HepG2 (cell line): ENCODE measurements at regions not wholly inside any gene's neighbourhood (a gene's known extent, or its start where the extent isn't known, plus 50 kb on each side); places are given as distances from the start of the nearest gene placed in this dataset.

ENCODE experiments used
- BHLHE40 ChIP-seq: IDR thresholded peaks from 2 replicates; pipeline ENCODE4 v1.6.1; 2011; ENCODE audit warnings: low read length, improper control_type of control experiment
- CHD4 ChIP-seq: fragments of 200-600 bp; sonication (generic); IDR thresholded peaks from 2 replicates; pipeline ENCODE4 v1.7.0; 2017; ENCODE audit warnings: mild to moderate bottlenecking, low read length, borderline replicate concordance
- KMT2B ChIP-seq: IDR thresholded peaks from 2 replicates; pipeline ENCODE4 v1.6.1; 2016; ENCODE audit warnings: missing genetic modification reagents, missing compliant biosample characterization
- NFIC ChIP-seq: IDR thresholded peaks from 2 replicates; pipeline ENCODE4 v1.6.1; 2012; ENCODE audit warnings: mild to moderate bottlenecking, low read length, inconsistent platforms
- SIN3A ChIP-seq: IDR thresholded peaks from 2 replicates; pipeline ENCODE4 v1.6.1; 2011; ENCODE audit warnings: low read depth, mild to moderate bottlenecking, control low read depth, low read length, borderline replicate concordance
- TF ChIP-seq, protein P1 (sequence below): sonication (generic); formaldehyde crosslinking; IDR thresholded peaks from 2 replicates; pipeline ENCODE4 v1.5.0; 2020; ENCODE audit warnings: mild to moderate bottlenecking, missing genetic modification reagents
- TF ChIP-seq, protein P2 (sequence below): sonication (generic); formaldehyde crosslinking; IDR thresholded peaks from 2 replicates; pipeline ENCODE4 v1.4.0; 2020; ENCODE audit warnings: missing genetic modification reagents

DNA sequence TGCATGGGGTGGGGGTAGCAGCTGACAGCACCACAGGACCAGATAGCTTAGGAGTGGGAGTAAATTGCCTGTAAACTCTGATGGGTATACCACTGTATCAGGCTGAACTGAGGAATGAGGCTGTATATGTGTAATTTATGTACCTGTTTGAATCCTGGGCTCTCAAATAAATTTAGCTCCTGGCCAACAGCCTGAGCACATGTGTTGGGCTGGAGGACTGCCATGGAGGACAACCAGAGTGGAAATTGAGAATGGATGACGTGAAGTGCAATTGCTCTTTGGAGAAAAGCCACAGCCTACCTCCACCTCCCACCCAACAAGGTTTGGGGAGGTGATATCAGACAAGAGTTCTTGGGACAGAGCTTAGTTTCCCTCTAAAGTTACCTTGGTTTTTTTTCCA, 328.6 kb upstream of the PROK2 start:
- TF ChIP-seq, protein P1, sequence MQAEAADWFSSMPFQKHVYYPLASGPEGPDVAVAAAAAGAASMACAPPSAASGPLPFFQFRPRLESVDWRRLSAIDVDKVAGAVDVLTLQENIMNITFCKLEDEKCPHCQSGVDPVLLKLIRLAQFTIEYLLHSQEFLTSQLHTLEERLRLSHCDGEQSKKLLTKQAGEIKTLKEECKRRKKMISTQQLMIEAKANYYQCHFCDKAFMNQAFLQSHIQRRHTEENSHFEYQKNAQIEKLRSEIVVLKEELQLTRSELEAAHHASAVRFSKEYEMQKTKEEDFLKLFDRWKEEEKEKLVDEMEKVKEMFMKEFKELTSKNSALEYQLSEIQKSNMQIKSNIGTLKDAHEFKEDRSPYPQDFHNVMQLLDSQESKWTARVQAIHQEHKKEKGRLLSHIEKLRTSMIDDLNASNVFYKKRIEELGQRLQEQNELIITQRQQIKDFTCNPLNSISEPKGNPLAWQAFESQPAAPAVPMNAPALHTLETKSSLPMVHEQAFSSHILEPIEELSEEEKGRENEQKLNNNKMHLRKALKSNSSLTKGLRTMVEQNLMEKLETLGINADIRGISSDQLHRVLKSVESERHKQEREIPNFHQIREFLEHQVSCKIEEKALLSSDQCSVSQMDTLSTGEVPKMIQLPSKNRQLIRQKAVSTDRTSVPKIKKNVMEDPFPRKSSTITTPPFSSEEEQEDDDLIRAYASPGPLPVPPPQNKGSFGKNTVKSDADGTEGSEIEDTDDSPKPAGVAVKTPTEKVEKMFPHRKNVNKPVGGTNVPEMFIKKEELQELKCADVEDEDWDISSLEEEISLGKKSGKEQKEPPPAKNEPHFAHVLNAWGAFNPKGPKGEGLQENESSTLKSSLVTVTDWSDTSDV = no peak
- no peak for TF ChIP-seq CHD4
- TF ChIP-seq BHLHE40 = no peak
- TF ChIP-seq, protein P2, sequence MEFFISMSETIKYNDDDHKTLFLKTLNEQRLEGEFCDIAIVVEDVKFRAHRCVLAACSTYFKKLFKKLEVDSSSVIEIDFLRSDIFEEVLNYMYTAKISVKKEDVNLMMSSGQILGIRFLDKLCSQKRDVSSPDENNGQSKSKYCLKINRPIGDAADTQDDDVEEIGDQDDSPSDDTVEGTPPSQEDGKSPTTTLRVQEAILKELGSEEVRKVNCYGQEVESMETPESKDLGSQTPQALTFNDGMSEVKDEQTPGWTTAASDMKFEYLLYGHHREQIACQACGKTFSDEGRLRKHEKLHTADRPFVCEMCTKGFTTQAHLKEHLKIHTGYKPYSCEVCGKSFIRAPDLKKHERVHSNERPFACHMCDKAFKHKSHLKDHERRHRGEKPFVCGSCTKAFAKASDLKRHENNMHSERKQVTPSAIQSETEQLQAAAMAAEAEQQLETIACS (CRISPR knock-in tag) = no peak
- TF ChIP-seq KMT2B (CRISPR knock-in tag) = no peak
- TF ChIP-seq SIN3A = no peak
- TF ChIP-seq NFIC = no peak
